Mesenchymal stem cell (in vitro differentiated cells and primary cell): ENCODE measurements at regions not wholly inside any gene's neighbourhood (a gene's known extent, or its start where the extent isn't known, plus 50 kb on each side); places are given as distances from the start of the nearest gene placed in this dataset.

Experiments
- DNase-seq: peaks from one replicate; pipeline ENCODE4 v3.0.0-alpha.2; 2013
- H2AFZ ChIP-seq: one replicate; pipeline ENCODE4 v1.6.1; 2013; ENCODE audit warnings: low read depth, mild to moderate bottlenecking, control low read depth, inconsistent platforms, low read length, moderate library complexity
- H2AK5ac ChIP-seq: 2 replicates; pipeline ENCODE4 v1.6.1; 2013; ENCODE audit warnings: low read length, moderate library complexity, mild to moderate bottlenecking, inconsistent platforms; ENCODE audit not compliant: severe bottlenecking
- H2BK120ac ChIP-seq: one replicate; pipeline ENCODE4 v1.6.1; 2013; ENCODE audit warnings: low read depth, mild to moderate bottlenecking, inconsistent platforms, low read length, moderate library complexity
- H2BK12ac ChIP-seq, 2 experiments: one replicate each; pipeline ENCODE4 v1.6.1; 2013; ENCODE audit warnings: inconsistent platforms in 2 of 2, low read length in 2 of 2, mild to moderate bottlenecking in 2 of 2, moderate library complexity in 2 of 2, control low read depth in 1 of 2
- H2BK15ac ChIP-seq: one replicate; pipeline ENCODE4 v1.6.1; 2013; ENCODE audit warnings: mild to moderate bottlenecking, low read depth, inconsistent platforms; ENCODE audit not compliant: poor library complexity, severe bottlenecking
- H2BK5ac ChIP-seq: 2 replicates; pipeline ENCODE4 v1.6.1; 2013; ENCODE audit warnings: low read depth, mild to moderate bottlenecking, low read length, control low read depth, inconsistent platforms; ENCODE audit not compliant: poor library complexity, severe bottlenecking
- H3K14ac ChIP-seq, 2 experiments: one replicate each; pipeline ENCODE4 v1.6.1; 2013; ENCODE audit warnings: inconsistent platforms in 2 of 2, low read length in 2 of 2, control low read depth in 1 of 2, mild to moderate bottlenecking in 1 of 2, moderate library complexity in 1 of 2
- H3K18ac ChIP-seq, 2 experiments: one replicate each; pipeline ENCODE4 v1.6.1; 2013; ENCODE audit warnings: inconsistent platforms in 2 of 2, low read length in 2 of 2, control low read depth in 1 of 2, low read depth in 1 of 2, mild to moderate bottlenecking in 1 of 2
- H3K23ac ChIP-seq, 2 experiments: one replicate each; pipeline ENCODE4 v1.6.1; 2013; ENCODE audit warnings: inconsistent platforms in 2 of 2, low read length in 2 of 2, mild to moderate bottlenecking in 2 of 2, moderate library complexity in 2 of 2, control low read depth in 1 of 2
- H3K27ac ChIP-seq: 2 replicates; pipeline ENCODE4 v1.5.1; 2013; ENCODE audit warnings: mild to moderate bottlenecking, moderate library complexity, low read length, control low read depth, inconsistent platforms; ENCODE audit not compliant: poor library complexity, severe bottlenecking
- H3K27me3 ChIP-seq, 2 experiments: 2 replicates each; pipeline versions ENCODE4 v1.6.1 to v1.7.0; 2013; ENCODE audit warnings: low read length in 2 of 2, mild to moderate bottlenecking in 2 of 2, moderate library complexity in 2 of 2, control low read depth in 1 of 2, inconsistent platforms in 1 of 2; ENCODE audit not compliant: control insufficient read depth in 1 of 2, insufficient read depth in 1 of 2
- H3K36me3 ChIP-seq, 2 experiments: 2 replicates each; pipeline versions ENCODE4 v1.6.1 to v1.7.0; 2013; ENCODE audit warnings: low read length in 2 of 2, control low read depth in 1 of 2, inconsistent platforms in 1 of 2, low read depth in 1 of 2, mild to moderate bottlenecking in 1 of 2; ENCODE audit not compliant: insufficient read depth in 2 of 2, control insufficient read depth in 1 of 2
- H3K4ac ChIP-seq, 2 experiments: one replicate each; pipeline ENCODE4 v1.6.1; 2013; ENCODE audit warnings: inconsistent platforms in 2 of 2, low read length in 2 of 2, mild to moderate bottlenecking in 2 of 2, moderate library complexity in 2 of 2, control low read depth in 1 of 2, low read depth in 1 of 2
- H3K4me1 ChIP-seq: 2 replicates; pipeline ENCODE4 v1.6.1; 2013; ENCODE audit warnings: low read depth, low read length, control low read depth; ENCODE audit not compliant: control insufficient read depth, insufficient read depth
- H3K4me2 ChIP-seq: 2 replicates; pipeline ENCODE4 v1.6.1; 2013; ENCODE audit warnings: low read length, mild to moderate bottlenecking, inconsistent platforms; ENCODE audit not compliant: poor library complexity, severe bottlenecking
- H3K4me3 ChIP-seq, 2 experiments: 2 replicates each; pipeline versions ENCODE4 v1.5.1 to v1.7.0; 2013; ENCODE audit warnings: low read length in 2 of 2, mild to moderate bottlenecking in 2 of 2, control low read depth in 1 of 2, low read depth in 1 of 2; ENCODE audit not compliant: insufficient read depth in 1 of 2
- H3K79me1 ChIP-seq: replicated peaks from 2 replicates; pipeline ENCODE4 v1.6.1; 2013; ENCODE audit warnings: mild to moderate bottlenecking, control low read depth, low read length, inconsistent platforms; ENCODE audit not compliant: poor library complexity, severe bottlenecking
- H3K9ac ChIP-seq: 2 replicates; pipeline ENCODE4 v1.7.0; 2013; ENCODE audit warnings: mild to moderate bottlenecking, low read length, moderate library complexity
- H3K9me3 ChIP-seq: 2 replicates; pipeline ENCODE4 v1.7.0; 2013; ENCODE audit warnings: mild to moderate bottlenecking, low read length; ENCODE audit not compliant: control insufficient read depth
- H4K8ac ChIP-seq: one replicate; pipeline ENCODE4 v1.6.1; 2013; ENCODE audit warnings: inconsistent platforms, mild to moderate bottlenecking, low read length, moderate library complexity
- H4K91ac ChIP-seq: one replicate; pipeline ENCODE4 v1.6.1; 2013; ENCODE audit warnings: mild to moderate bottlenecking, low read length, inconsistent platforms
- WGBS: methylation state at CpG from one replicate; pipeline ENCODE4 v1.1.7; 2013; ENCODE audit warnings: mixed read lengths; 5-methylcytosine and 5-hydroxymethylcytosine counted together

- Histone ChIP-seq H3K14ac (no peak overlapping the region), H3K4me2 (no peak overlapping the region), H3K36me3 (no peaks in the 10 kb centered on the region), H3K9ac (no peak overlapping the region), H2BK5ac (no peak overlapping the region), H3K79me1 (no peaks in the 10 kb centered on the region), H2BK120ac (no peak overlapping the region), H3K18ac (no peak overlapping the region), H4K91ac (no peak overlapping the region), H3K27ac (no peak overlapping the region), H4K8ac (no peak overlapping the region), H3K9me3 (peaks cover 13% of the 10 kb centered on the region), H3K4me1 (no peaks in the 10 kb centered on the region), H2BK12ac (no peak overlapping the region), H2AFZ (no peak overlapping the region), H3K4me3 (no peak overlapping the region), H3K27me3 (peaks cover 0 to 15% of the 10 kb centered on the region in 2 experiments), H2AK5ac (no peak overlapping the region), H3K4ac (no peak overlapping the region), H2BK15ac (no peak overlapping the region), H3K23ac (no peak overlapping the region)
- WGBS: 82% methylated on average over 8 of the region's 8 CpGs
- DNase-seq: no peak
These were observed 220.8 kb upstream of the HDAC4 start for GRCh38 chr2:239621611-239622010.

- Histone ChIP-seq H3K4me1 (no peaks in the 10 kb centered on the region), H3K18ac (no peak overlapping the region), H3K23ac (no peak overlapping the region), H2BK15ac (no peak overlapping the region), H2AK5ac (no peak overlapping the region), H2AFZ (no peak overlapping the region), H3K27me3 (peaks cover 0 to 11% of the 10 kb centered on the region in 2 experiments), H2BK12ac (no peak overlapping the region), H3K14ac (no peak overlapping the region), H3K4ac (no peak overlapping the region), H3K9me3 (peaks cover 18% of the 10 kb centered on the region), H4K91ac (no peak overlapping the region), H3K4me3 (no peak overlapping the region), H2BK5ac (no peak overlapping the region), H3K4me2 (no peak overlapping the region), H3K79me1 (no peaks in the 10 kb centered on the region), H3K36me3 (no peaks in the 10 kb centered on the region), H3K9ac (no peak overlapping the region), H2BK120ac (no peak overlapping the region), H4K8ac (no peak overlapping the region), H3K27ac (no peak overlapping the region)
- DNase-seq: no peak
- WGBS: 20% methylated on average over 1 of the region's 1 CpG
These were observed 218.5 kb upstream of the HDAC4 start for GRCh38 chr2:239619369-239619768.

GRCh38 chr2:239616729-239617128, 215.9 kb upstream of the HDAC4 start:
- no peak overlapping the region for H3K4me2 ChIP-seq
- WGBS: 63% methylated on average over 1 of the region's 2 CpGs
- no peak overlapping the region for H3K9ac ChIP-seq
- H4K91ac ChIP-seq: no peak overlapping the region
- H2AFZ ChIP-seq: no peak overlapping the region
- H3K14ac ChIP-seq: no peak overlapping the region
- no peak overlapping the region for H3K4me3 ChIP-seq
- no peaks in the 10 kb centered on the region for H3K4me1 ChIP-seq
- H2BK12ac ChIP-seq: no peak overlapping the region
- H3K79me1 ChIP-seq: no peaks in the 10 kb centered on the region
- H2BK15ac ChIP-seq: no peak overlapping the region
- no peaks in the 10 kb centered on the region for H3K36me3 ChIP-seq
- no peak overlapping the region for H3K18ac ChIP-seq
- no peak overlapping the region for H2BK120ac ChIP-seq
- no peak overlapping the region for H3K23ac ChIP-seq
- peaks cover 18% of the 10 kb centered on the region for H3K9me3 ChIP-seq
- DNase-seq: no peak
- H2AK5ac ChIP-seq: no peak overlapping the region
- peaks cover 0 to 8% of the 10 kb centered on the region in 2 experiments for H3K27me3 ChIP-seq
- H3K27ac ChIP-seq: no peak overlapping the region
- no peak overlapping the region for H3K4ac ChIP-seq
- no peak overlapping the region for H4K8ac ChIP-seq
- H2BK5ac ChIP-seq: no peak overlapping the region

- H2BK15ac ChIP-seq: no peak overlapping the region
- no peak overlapping the region for H2BK120ac ChIP-seq
- H3K27ac ChIP-seq: no peak overlapping the region
- no peaks in the 10 kb centered on the region for H3K79me1 ChIP-seq
- no peaks in the 10 kb centered on the region for H3K36me3 ChIP-seq
- H2BK12ac ChIP-seq: no peak overlapping the region
- peaks cover 7% of the 10 kb centered on the region for H3K9me3 ChIP-seq
- no peak overlapping the region for H4K91ac ChIP-seq
- WGBS: 79% methylated on average over 11 of the region's 11 CpGs
- no peak overlapping the region for H3K23ac ChIP-seq
- H3K14ac ChIP-seq: no peak overlapping the region
- H3K4me1 ChIP-seq: no peaks in the 10 kb centered on the region
- H3K4ac ChIP-seq: no peak overlapping the region
- H2AK5ac ChIP-seq: no peak overlapping the region
- no peak overlapping the region for H2BK5ac ChIP-seq
- DNase-seq: no peak
- H4K8ac ChIP-seq: no peak overlapping the region
- peaks cover 0 to 27% of the 10 kb centered on the region in 2 experiments for H3K27me3 ChIP-seq
- H3K9ac ChIP-seq: no peak overlapping the region
- no peak overlapping the region for H3K4me3 ChIP-seq
- H2AFZ ChIP-seq: no peak overlapping the region
- H3K18ac ChIP-seq: no peak overlapping the region
- H3K4me2 ChIP-seq: no peak overlapping the region
These were observed 211.3 kb upstream of the HDAC4 start for GRCh38 chr2:239612133-239612532.
